ENCODE measurements at regions not wholly inside any gene's neighbourhood (a gene's known extent, or its start where the extent isn't known, plus 50 kb on each side); places are given as distances from the start of the nearest gene placed in this dataset.

DNA sequence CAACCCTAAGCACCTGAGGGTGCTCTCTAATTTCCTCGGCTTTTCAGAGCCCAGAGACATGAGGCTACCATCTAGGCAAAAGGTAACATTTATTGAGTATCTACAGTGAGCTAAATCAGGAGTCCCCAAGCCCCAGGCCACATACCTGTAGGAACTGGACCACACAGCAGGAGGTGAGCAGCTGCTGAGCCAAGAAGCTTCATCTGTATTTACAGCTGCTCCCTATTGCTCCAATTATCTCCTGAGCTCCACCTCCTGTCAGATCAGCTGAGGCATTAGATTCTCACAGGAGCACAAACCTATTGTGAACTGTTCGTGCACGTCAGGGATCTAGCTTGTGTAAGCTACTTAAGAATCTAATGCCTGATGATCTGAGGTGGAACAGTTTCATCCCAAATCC lies 70.2 kb downstream of the RND3 start:
- no peak for DNase-seq

DNA sequence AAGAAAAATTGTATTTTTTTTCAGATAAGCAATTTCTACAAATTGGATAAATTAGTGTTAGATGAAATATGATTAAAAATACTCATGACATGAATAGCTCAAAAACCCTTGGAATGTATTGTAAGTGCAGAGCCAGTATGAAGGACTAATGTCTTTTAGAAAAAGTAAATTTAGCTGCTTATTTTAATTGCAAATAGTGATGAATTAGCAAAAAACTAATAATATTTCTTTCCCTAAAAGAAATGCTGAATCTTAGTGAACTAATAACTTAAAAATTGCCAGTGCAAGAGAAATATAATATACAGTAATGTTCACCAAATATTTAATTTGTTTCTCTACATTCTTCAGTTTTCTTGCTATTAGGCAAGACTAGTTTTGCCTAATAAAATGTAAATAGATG lies 72.4 kb downstream of the RND3 start:
- no peak for DNase-seq

DNA sequence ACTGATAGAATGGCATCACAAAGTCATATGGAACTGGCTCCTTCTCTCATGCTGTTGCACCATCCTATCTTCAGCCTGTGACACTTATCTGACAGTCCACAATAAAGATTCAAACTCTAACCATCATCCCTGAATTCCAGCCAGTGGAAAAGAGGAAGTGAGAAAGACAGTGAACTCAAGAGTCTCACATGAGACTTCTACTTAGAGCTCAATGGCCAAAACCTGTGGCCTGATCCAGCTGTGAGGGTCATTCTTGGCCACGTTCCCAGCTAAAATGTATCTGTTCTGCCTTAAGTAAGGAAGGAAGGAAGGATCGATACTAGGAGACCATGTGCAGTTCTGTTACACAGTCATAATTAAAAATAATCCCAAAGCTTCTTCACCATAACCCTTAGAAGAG lies 73.6 kb downstream of the RND3 start:
- DNase-seq: no peak

DNA sequence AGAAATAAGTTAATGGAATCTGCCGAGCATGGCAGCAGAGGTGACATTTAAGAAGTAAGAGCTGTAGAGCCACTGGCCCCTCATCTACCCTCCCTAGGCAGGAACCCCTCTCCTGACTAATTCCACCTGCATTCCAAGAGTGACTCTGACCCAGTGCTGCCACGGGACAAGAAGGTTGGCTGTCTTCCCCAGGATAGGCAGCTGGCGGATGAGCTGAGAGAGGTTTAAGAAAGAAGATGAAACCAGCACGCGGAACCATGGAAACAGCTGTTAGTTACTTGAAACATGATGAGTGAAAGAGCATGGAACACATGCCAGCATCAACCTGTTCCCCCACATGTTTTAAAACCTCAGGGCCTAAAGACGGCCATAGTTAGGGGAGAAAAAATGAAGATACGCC lies 74.1 kb downstream of the RND3 start:
- no peak for DNase-seq

DNA sequence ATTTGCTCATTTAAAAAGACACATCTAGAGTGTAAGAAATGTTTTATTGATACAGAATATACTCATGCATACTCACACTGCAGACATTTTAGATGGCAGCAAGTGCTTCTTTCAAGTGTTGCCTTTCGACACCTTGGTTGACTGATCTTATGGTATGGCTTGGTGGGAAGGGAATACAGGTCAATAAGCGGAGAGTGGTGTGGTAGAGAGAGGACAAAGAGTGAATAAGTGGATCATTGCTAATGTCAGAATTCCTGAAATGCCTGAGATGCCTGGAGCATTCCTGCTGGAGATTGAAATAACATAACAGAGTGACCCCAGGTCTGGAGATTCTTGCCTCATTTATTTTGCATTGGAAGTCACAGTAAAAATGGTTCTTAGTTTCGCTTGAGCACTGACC lies 76.7 kb downstream of the RND3 start:
- no peak for DNase-seq

DNA sequence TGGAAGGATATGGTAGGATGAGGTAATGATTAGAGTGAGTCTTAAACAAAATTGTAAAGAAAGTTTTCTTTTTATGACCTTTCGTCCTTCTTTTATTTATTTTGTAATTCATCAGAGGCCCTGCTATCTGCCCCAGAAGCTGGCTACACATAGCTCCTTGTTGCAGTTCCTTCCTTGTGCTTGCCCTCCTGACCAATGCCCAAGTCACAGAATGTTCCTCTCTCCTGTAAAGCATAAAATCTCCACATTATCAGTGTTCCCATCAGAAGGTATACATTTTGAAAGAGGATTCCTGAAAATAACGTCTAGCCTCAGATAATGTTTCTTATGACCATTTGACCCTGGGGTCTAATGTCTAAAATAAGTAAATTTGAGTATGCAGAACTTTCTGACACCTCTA lies 78.3 kb downstream of the RND3 start:
- DNase-seq: no peak

DNA sequence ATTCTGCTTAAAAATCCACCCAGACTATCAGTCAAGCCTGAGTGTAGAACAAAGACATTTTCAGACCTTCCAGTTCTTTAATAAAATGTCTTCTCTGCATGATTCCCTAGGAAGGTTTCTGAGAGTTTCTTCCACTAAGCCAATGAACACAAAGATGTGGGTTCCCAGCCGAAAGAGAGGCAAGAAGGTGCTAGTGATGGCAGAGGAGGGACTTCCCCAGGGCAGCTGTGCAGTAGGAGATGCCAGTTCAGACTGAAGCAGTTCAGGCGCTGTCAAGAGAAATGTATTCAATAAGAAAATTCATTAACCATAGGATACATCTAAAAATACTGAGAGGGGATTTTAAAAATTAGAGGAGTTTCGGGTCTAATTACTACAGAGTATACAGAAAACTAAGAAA lies 83.3 kb downstream of the RND3 start:
- DNase-seq: no peak

DNA sequence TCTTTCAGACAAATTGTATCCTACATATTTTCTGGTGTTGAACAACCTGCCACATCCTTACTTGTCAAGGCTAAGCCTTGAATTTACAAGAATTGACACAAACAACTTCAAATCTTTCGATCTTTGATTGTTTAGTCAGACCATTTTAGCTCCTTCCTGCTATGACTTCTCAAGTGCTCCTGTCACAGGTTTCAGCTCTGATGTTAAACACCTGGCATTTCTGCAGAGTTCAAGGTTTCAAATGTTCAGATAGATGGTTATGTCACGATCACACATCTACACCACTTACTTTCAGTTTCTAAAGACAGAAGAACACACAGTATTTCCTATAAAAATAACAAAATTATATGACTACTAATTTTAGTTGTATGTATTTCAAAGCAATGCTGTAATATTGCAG lies 84.0 kb downstream of the RND3 start:
- DNase-seq: no peak

DNA sequence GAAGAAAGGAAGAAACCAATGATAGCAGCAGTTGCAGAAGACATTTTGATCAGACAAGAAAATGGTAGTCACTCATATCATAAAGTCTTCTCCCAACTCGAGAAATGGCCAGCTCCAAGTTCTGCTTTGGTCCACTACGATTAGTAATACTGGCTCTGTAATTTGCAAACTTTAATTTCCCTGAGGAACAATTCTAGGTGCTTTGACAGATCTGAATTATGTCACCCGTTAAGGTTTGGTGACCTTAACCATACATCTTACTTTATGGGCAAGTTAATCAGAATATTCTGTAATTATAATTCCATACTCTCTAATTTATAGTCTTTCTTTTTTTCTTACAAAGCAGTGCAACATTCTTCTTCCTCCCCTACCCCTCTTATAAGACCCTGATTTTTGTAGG lies 84.5 kb downstream of the RND3 start:
- DNase-seq: no peak

DNA sequence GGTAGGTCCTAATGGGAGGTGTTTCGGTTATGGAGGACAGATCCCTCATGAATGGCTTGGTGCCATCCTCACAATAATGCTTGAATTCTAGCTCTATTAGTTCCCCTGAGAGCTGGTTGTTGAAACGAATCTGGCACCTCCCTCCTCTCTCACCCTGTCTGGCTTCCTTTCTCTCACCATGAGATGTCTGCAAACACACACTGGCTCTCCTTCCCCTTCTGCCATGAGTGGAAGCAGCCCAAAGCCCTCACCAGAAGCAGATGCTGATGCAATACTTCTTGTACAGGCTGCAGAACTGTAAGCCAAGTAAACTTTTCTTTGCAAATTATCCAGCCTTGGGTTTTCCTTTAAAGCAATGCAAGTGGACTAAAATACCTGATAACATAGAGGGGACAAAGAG lies 86.6 kb downstream of the RND3 start:
- DNase-seq: no peak

DNA sequence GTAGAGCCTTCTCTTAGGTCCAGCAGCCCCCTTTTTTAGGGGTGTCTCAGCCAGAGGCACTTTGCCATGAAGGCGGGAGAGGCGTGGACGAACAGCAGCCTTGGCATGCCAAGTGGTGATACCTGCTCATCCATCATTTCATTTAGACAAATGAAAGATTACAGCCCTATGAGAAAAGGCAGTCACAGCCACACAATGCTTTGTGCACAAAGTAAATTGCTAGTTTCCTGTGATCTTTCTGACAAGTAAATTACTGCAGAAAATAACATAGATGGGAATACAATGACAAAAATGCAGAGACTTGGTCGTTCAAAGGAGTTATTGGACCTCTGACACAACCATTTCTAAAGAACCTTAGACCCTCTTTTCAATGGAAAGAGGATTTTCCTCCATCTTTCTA lies 94.9 kb downstream of the RND3 start:
- DNase-seq: no peak

DNA sequence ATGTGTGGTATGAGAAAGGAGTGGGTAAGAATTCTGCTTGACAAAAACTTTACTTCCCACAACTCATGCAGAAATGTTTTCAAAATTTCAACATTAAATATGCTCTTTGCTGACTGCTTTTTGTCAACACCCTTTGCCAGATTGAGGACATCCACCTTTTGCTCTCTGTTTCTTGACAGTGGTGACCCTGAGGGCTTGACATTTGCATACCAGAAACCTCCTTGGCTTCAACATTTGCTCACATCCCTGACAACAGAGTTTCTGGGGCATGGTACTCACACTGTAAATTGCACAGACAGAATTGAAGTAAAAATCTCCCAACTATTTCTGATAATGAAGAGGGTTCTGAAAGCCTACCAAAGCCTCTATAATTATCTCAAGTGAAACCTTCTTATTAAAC lies 95.7 kb downstream of the RND3 start:
- no peak for DNase-seq

DNA sequence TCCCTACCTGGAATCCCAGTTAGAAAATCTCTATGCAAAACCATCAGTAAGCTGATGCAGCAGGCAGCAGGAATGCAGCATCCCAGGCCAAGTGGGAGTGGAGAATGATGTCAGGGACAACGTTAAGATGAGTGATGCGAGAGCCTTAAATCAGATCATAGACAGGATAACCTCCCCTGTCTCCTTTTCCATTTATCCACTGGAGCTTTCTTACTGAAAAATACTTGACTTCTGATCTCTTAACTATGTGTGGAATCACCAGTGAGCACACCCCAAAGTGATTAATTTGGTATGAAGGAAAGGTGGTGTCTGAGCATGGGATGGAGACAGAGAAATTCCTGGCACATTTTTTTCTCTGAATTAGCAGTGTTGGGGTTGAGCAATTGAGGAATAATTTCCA lies 98.0 kb downstream of the RND3 start:
- DNase-seq: no peak

DNA sequence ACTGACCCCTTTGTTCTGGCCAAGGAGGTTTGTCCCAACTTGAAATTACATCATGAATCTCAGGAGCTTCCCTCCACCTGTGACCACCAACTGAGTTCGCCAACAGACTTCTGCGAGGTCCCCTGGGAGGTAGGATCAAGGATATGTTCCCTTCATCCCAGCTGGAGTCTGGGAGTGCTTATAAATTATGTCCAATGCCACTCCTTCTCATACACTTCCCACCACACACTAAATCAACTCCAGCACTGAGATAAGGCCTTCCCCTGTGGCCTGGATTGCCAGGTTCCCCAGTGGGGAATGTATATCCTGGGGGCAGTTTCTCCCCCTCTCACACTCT lies 99.2 kb downstream of the RND3 start:
- no peak for DNase-seq

DNA sequence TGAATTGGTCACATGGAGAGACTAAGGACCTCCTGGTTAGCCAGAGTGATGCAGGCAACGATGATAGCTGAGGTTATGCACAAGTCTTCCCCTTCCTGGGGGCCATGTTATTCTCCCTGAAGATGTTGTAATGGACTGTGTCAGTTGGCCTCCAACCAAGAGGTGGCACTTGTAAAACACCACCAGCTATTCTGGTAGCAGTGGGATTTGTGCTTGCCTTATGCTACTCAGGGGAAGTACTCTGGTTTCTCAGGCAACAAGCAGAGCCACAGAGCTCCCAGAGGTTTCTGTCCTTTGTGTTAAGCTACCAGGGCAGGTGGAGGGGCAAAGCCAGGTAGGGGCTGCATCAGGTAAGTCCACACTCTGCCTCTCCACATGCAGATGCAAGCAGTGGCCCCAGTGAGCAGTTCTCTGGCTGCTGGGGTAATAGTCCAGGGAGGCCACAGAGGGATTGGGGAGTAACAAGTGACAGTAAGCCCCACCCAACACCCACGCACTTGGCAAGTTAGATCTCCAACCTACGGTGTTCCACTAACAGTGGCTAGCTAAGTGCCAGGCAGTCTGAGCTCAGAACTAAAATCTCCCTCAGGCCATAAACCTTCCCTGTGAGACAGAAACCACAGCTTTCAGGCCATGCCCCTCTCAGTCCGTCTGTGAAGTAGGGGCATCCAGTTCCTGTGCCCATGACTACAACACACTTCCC lies 99.7 kb downstream of the RND3 start:
- DNase-seq: no peak

DNA sequence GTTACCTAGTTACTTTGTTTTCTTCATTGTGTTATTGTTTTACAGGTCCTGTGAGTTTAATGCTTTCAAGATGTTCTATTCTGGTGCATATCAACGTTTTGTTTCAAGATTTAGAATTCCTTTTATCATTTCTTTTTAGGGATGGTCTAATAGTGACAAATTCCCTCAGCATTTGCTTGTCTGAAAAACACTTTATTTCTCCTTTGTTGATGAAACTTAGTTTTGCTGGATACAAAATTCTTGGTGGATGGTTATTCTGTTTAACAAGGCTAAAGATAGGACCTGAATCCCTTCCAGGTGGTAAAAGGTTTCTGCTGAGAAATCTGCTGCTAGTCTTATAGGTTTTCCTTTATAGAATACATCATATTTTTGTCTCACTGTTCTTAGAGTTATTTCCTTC lies 102.3 kb downstream of the RND3 start:
- DNase-seq: no peak

DNA sequence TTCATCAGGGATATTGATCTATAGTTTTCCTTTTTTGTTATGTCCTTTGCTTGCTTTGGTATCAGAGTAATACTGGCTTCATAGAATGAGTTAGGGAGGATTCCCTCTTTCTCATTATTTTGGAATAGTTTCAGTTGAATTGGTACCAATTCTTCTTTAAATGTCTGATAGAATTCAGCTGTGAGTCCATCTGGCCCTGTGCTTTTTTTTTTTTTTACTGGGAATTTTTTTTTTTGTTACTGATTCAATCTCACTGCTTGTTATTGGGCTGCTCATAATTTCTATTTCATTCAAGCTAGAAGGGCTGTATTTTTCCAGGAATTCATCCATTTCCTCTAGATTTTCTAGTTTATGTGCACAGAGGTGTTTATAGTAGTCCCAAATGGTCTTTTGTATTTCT lies 103.9 kb downstream of the RND3 start:
- no peak for DNase-seq

DNA sequence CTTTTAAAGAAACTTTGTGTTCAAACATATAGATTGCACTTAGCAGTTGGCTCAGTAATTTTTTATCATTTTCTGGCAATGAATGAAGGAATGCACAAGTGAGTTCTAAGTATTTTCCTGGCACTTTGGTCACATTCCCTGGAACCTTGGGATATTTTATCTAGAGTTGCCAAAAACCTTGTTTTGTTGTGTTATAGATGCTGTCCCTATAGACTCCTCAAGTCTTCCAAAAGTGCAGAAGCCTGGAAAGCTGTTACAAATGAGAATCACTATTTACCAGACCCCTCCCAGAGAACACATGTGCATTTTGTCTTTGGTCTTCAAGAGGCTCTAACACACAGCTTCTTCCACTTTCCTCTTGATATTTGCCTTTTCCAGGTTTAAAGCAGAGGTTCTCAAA lies 108.3 kb downstream of the RND3 start:
- DNase-seq: no peak

DNA sequence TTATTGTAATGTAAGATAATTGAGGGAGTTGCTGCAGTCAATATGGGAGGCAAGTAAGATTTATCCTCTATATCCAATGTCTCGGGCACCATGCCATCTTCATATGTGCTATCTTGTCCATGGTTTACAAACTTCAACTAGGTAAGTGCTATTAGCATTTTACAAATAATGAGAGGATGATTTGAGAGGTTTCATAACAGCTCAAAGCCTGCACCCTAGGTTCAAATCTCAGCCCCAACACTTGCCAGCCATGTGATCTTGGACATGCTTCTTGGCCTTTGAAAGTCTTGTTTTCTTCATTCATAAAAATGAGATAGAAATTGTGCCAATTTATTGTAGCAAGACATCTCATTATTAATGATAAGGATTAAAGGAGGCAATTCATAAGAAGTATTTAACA lies 108.8 kb downstream of the RND3 start:
- no peak for DNase-seq

DNA sequence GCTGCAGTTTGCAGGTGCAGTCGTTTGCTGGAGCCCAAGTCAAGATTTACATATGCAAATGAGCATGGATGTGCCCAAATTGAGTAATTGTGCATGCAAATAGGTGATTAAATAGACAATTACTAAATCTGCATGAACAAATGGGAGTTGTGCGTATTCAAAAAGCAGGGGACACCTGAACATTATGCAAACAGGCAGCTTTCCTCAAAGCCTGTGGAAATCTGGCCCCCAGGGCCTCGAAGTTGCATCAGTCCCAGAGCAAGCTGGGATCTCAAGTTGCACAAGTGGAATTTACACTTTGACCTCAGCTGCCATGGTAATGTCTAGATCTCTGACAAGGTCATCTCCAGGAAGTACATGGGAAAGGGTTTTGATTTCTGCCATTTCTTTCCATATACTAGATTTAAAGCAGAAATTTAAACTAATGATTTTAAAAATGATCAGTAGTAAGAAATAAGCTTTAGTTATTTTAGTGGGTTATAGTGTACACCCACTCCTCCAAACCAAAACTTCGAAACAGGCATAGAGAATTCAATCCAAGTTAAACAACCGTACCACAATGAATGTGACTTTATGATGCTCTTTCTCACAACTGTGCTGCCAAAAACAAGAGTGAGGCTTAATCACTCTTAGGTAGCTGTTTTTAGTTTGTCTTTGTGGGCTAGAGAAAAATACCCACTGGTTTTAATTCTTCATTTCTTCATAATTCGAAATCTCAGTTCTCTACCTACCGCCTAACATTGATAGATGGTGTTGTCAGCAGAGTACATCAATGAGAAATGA lies 110.7 kb downstream of the RND3 start:
- no peak for DNase-seq

DNA sequence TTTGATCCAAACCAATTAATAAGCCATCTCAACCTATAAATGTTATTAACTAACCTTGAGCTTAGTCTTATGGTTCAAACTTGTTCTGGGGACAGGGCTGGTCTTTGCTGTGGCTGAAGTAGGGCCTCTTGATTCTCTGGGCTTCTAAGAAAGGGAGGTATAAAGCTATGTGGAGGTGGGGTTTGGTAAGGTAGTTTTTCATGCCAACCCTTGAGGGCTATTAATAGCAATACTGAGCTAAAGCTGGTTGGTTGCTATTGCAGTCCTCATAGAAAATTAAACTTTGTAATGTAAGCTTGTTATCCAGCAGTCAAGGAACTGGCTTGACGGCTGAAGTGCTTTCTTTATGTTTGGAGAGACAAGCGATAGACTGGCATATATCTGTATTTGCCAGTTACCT lies 112.1 kb downstream of the RND3 start:
- no peak for DNase-seq

DNA sequence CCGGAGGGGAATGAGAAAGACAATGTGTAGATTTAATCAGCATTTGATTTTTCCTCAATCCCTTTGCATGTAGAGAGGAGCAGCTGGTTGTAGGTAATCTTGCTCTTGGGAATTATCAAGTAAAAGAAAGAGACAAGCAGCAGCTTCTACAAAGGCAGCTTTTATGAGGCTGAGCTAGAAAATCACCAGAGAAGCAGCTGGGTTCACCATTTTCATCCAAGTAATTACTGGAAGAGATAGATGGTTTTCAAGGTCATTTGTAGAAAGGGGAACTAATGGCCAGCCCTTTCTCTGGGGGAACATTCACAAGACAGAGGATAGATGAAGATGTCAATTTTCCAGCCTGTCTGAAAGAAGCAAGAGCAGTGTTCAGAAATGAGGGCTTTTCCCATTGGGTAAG lies 113.0 kb downstream of the RND3 start:
- DNase-seq: no peak

DNA sequence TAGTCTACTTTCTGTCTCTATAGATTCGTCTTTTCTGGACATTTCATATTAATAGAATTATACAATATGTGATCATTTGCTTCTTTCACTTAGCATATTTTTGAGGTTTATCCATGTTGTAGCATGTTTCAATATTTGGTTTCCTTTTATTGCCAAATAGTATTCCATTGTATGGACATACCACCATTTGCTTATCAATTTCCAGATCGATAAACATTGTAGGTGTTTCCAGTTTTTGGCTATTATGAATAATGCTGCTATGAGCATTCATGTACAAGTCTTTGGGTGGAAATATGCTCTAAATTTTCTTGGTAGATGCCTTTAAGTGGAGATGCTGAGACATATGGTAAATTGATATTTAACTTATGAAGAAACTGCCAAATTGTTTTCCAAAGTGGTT lies 114.1 kb downstream of the RND3 start:
- DNase-seq: no peak

DNA sequence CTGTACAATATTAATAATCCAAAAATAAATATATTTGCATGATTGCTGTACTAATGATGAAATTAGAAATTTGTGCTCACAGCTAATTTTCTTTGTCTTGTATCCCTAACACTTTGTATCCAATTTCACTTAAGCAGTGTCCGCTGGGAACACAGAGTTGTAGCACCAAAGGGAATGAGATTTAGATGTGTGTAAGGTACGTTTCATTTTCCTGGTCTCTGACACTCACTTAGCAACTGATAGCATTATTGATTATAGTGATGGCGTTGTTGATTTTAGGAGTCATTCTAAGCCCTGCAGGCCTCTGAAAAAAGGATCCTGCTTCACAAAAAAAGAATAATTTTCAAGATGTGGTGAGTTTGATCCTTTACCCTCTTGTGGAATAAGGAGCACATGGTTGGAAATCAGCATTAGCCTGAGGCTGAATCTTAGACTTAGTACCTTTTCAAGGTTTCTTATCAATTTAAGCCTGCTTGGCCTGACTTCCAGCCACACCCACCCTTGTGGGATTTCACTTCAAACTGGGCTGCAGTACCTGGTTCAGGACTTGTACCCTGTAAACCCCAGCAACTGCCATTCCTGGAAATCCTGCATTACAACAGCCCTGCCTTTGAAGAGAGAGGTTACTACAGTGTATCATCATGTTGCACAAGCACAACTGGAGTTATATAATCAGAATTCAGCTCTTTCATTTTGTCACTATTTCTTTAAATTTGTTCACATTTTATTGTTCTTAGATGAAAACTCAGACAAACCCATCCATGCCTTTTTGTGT lies 116.2 kb downstream of the RND3 start:
- DNase-seq: no peak
